ENCODE measurements at regions not wholly inside any gene's neighbourhood (a gene's known extent, or its start where the extent isn't known, plus 50 kb on each side); places are given as distances from the start of the nearest gene placed in this dataset.

DNA sequence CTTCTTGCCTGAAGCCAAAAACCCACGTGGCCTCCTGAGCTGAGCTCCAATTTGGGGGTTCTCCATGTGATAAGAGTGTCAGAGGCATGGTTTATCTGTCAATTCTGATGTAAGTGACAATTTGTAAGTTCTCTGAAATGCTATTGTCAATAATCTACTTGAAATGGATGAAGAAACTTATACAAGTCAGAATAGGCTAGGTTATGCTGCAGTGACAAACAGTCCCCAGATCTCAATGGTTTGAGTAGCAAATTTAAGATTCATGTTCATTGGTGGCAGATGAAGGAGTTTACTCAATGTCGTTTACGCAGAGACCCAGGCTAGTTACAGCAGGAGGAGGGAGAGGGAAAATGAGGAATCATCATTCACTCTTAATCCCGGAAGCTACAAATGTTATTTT lies 352.4 kb downstream of the KIF16B start:
- no peak for DNase-seq (ENCODE audit: low read depth, low spot score)
- in situ Hi-C loops (cut with HindIII; ENCODE audit: low sequenced_read_pairs) = no loop called here
- TF ChIP-seq, protein P1, sequence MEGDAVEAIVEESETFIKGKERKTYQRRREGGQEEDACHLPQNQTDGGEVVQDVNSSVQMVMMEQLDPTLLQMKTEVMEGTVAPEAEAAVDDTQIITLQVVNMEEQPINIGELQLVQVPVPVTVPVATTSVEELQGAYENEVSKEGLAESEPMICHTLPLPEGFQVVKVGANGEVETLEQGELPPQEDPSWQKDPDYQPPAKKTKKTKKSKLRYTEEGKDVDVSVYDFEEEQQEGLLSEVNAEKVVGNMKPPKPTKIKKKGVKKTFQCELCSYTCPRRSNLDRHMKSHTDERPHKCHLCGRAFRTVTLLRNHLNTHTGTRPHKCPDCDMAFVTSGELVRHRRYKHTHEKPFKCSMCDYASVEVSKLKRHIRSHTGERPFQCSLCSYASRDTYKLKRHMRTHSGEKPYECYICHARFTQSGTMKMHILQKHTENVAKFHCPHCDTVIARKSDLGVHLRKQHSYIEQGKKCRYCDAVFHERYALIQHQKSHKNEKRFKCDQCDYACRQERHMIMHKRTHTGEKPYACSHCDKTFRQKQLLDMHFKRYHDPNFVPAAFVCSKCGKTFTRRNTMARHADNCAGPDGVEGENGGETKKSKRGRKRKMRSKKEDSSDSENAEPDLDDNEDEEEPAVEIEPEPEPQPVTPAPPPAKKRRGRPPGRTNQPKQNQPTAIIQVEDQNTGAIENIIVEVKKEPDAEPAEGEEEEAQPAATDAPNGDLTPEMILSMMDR (IDR thresholded peaks at IDR 0.05; ENCODE audit: low read depth, low read length) = no peak
- H3K4me3 ChIP-seq (ENCODE audit: low read depth, low read length) = no peak overlapping the region

- in situ Hi-C loops (cut with HindIII; ENCODE audit: low sequenced_read_pairs) = no loop called here
- DNase-seq (ENCODE audit: low read depth, low spot score) = no peak
- TF ChIP-seq, protein P1 (IDR thresholded peaks at IDR 0.05; ENCODE audit: low read depth, low read length) = no peak
- H3K4me3 ChIP-seq (ENCODE audit: low read depth, low read length) = no peak overlapping the region
Observed at GRCh38 chr20:16219182-16219581, 354.1 kb downstream of the KIF16B start.

DNA sequence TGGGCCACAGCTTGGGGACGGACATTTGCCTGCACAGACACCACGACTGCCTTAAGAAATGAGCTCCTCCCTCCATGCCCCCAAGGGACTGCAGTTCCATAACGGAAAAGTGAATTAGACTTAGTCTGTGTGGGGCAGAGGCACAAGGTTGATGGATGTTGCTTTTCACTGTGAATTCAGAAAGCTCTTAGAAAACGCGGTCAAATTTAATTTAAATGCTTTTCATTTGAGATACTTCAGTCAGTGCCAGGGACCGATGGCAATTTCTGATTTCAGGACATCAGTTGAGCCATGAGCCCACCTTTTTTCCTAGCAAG lies 356.4 kb downstream of the KIF16B start:
- TF ChIP-seq, protein P1 (IDR thresholded peaks at IDR 0.05; ENCODE audit: low read depth, low read length) = no peak
- in situ Hi-C loops (cut with HindIII; ENCODE audit: low sequenced_read_pairs) = no loop called here
- H3K4me3 ChIP-seq (ENCODE audit: low read depth, low read length) = no peak overlapping the region
- DNase-seq (ENCODE audit: low read depth, low spot score) = no peak

GRCh38 chr20:16216227-16216913 lies 356.9 kb downstream of the KIF16B start:
- peak; percentile 34 for DNase-seq (ENCODE audit: low read depth, low spot score)
- TF ChIP-seq, protein P1 (IDR thresholded peaks at IDR 0.05; ENCODE audit: low read depth, low read length) = no peak
- no peak overlapping the region for H3K4me3 ChIP-seq (ENCODE audit: low read depth, low read length)
- in situ Hi-C loops (cut with HindIII; ENCODE audit: low sequenced_read_pairs) = no loop called here

DNA sequence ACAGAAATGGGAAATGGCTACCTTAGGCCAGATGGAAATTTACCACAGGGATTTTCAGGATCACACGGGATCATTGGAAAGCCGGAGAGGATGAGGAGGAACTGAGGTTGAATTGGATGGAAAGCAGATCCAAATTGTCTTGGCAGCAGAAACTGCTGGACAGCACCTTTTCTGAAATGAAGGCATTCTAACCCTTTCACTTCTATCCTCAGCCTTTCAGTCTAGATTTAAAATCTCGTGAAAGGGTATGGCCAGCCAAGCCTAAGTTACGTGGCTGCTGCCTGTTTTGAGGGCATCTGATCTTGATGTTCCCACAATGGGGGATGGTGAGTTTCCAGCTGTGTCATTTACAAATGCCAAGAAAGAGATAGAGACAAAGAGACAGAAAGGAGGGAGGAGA lies 358.2 kb downstream of the KIF16B start:
- H3K4me3 ChIP-seq (ENCODE audit: low read depth, low read length) = no peak overlapping the region
- in situ Hi-C loops (cut with HindIII; ENCODE audit: low sequenced_read_pairs) = no loop called here
- TF ChIP-seq, protein P1 (IDR thresholded peaks at IDR 0.05; ENCODE audit: low read depth, low read length) = no peak
- DNase-seq (ENCODE audit: low read depth, low spot score) = no peak

GRCh38 chr20:16212790-16213189 lies 360.5 kb downstream of the KIF16B start:
- DNase-seq (ENCODE audit: low read depth, low spot score) = no peak
- in situ Hi-C loops (cut with HindIII; ENCODE audit: low sequenced_read_pairs) = no loop called here
- H3K4me3 ChIP-seq (ENCODE audit: low read depth, low read length) = no peak overlapping the region
- TF ChIP-seq, protein P1 (IDR thresholded peaks at IDR 0.05; ENCODE audit: low read depth, low read length) = no peak

Measured in astrocyte of the spinal cord (primary cell).